Stimulated activated CD4-positive, alpha-beta T cell treated with anti-CD3 and anti-CD28 coated beads, Interleukin-1b, Interleukin-23, amount 100 ng/mL, for 4 hours (primary cell): ENCODE measurements at regions not wholly inside any gene's neighbourhood (a gene's known extent, or its start where the extent isn't known, plus 50 kb on each side); places are given as distances from the start of the nearest gene placed in this dataset.
A peak's percentile ranks its signal among the peaks of the same experiment; 100 is the strongest.

Source experiments
- DNase-seq, 2 donors: peaks; one replicate each; pipeline ENCODE4 v3.0.0-alpha.2; 2020; ENCODE audit warnings: low read depth in 2 of 2

DNA sequence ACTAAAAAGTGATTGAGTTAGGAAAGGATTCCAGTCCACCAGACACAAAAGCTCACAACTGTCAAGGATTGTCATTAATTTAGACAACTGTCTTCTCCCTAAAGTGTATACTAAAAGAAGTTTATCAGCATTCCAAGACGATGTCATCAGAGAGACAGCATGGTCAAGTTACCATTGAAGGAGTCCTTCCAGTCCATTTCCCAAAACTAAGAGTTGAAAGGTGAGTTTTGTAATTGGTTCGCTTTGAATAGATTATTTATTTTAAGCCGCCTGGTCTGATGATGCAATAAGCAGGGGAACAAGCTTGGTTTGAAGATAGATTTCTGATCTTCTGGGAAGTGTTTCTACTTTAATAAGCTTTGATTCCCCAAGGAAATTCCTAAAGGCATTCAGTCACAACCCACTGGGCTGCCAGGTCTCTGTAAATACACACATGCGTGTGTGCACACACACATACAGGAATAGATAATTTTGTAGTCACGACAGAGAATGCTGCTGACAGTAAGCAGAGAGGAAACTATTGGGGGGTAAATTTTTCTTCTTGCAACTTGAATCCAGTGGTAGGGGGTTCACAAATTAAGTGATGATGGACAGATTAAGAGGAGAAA is 234.8 kb downstream of the PIK3R1 start:
- no peak for DNase-seq

DNA sequence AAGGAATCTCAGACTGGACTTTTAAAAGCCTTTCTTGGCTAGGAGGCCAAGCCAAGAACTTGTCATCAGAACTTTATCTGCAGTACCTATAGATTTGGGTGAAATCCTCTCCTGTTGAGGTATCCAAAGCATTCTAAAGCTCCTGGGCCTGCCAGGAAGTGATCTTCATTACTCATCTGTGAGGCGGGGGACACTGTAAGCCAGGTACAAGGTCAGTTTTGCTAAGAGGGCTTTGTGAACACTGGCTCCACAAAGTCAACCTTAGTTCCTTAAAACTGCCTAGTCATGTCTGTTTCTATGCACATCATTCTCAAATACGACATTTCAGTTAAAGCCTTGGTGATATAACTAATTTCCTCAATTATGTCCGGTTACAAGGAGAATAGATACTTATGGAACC is 236.7 kb downstream of the PIK3R1 start:
- no peak for DNase-seq

DNA sequence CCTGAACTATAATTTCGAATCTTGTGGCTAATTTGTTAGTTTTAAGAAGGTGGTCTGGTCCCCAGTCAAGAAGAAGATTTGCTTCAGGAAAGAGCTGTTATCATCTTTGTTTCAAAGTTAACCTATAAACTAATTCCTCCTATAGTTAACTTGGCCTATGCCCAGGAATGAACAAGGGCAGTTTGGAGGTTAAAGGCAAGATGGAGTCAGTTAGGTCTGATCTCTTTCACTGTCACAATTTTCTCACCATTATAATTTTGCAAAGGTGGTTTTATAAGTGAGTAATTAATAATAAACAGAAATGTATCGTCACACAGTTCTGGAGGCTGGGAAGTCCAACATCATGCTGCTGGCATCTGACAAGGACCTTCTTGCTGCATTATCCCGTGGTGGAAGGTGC is 238.6 kb downstream of the PIK3R1 start:
- no peak for DNase-seq

DNA sequence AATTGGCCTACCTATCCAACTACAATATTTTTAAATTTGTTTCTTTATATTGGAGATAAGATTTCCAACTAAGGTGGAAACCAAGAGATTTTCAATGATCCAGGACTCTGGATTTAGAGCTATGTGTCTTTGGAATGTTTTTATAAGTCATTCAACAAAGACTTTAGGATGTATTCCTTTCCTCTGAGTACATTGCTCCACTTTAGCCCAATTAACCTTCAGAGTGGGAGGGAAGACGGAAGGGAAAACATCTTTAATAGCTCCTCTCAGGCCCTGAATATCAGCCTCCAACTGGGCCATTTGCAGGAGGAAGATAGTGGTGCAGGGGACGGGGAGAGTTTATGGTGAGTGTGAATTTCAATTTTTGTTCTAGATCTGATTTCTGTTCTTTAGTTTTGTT is 239.2 kb downstream of the PIK3R1 start:
- no peak for DNase-seq

DNA sequence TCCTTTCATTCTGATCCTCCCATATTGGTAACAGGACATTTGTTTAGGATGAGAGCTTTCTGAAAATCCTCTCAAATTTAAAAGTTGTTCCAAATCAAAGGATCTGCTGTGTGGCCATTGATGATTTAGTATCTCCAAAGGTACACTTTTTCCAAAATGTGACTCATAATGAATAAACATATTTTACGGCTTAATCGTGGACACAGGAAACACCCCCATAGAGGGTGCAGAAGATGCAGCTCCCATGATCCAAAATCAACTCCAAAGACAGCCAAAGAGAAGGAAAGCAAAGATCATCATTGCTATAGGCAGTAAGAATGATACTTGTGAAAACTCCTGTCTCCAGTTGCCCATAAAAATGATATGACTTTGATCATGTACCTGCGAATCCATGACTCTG is 239.7 kb downstream of the PIK3R1 start:
- no peak for DNase-seq

DNA sequence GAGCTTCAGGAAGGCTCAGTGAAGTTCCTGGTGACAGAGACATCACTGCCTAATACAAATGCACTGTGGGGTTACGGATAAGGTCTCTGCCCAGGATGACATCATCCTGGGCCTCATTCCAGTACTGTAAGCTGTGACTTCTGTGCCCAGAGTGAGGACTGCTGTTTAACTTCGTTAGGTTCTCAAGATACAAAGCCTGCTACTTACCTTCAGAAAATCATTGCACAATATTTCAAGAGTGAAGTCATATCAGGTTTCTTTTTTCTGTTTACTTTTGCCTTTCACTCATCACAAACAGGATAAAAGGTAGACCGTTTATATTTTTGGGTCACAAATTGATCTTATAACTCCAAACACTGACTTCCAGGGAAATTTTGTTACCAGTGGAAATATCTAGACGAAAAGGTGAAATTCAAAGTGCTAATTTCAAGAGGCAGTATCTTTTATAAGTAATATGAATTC is 241.2 kb downstream of the PIK3R1 start:
- DNase-seq = no peak

DNA sequence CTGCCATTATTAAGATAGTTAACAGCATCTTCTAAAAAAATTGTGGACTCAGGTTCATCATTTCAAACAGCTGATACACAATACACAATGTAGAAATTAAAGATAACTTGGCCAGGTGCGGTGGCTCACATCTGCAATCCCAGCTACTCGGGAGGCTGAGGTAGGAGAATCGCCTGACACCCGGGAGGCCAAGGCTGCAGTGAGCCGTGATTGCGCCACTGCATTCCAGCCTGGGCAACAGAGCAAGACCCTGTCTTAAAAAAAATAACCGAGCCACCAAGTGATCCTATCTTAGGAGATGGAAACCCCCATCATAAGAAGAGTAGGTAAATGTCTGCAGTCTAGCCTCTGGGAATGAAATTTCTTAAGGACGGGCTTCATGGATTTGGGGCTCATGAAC is 241.7 kb downstream of the PIK3R1 start:
- no peak for DNase-seq

DNA sequence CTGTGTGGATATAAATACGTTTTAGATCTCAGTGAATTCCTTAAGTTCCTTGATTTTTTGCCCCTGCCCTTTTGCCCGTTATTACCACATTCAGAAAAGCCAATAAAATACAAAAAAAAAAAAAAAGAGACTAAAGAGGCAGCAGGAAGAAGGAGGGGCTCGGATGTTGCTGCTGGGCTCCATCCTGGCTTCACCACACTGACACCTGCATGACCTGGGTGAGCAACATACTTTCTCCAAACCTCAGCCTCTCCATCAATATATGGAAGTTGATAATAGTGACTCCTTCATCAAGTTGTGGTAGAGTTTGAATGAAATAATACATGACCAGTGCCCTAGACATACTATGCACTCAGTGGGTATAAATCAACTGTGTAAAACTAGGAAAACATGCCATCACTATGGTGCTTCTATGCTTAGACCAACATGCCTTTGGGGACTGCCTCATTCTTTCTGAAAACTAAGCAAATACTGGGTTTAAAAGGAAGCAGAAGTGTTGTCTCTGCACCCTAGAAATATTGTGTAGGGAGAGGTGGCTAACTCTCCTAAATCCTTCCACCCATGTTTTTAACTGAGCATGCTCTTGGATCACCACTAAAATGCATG is 243.0 kb downstream of the PIK3R1 start:
- no peak for DNase-seq

DNA sequence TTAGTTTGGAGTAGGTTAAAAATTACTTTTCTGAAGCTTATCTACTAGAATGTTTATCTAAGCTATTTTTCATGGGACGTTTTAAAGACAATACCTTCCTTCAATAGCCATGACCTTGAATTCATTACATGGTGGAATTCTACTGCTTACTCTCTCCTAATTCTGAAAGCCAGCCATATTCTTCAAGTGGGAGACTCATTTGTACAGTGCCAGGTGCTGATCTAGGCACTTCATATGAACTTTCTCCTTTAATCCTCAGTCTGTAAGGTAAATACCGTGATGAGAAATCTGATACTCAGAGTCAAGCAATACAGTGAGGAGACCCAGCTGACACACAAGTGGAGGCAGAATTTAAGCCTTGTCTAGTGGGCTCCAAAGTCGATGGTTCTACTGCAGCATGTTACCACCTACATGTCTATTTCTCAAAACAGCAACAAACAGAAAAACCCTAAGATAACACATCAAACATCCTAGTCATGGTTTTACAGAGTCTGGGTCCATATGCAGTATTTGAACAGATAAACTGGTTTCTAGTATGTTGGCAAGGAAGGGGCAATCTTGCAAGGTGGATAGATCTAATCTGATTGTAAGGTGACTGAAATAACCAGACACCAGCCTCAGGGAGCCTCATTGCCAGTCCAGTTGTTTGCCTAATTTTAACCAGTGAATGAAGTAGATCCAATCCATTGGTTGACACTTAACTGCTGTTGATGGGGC is 243.7 kb downstream of the PIK3R1 start:
- DNase-seq = no peak

DNA sequence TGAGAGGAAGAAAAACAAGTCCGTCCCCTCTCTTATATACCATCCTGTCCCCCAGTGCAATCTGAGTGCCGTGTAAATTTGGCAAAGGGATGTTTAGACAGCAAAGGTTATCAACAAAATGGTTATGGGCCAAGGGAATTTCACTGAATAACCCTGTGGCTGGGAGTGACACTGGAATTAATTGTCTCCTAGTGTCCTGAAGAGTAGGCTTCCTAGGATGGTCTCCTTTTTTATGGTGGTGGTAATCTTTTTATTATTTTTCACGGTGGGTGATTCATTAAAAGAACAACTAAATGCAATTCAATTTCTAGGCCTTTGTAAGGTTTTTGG is 244.2 kb downstream of the PIK3R1 start:
- DNase-seq = no peak

DNA sequence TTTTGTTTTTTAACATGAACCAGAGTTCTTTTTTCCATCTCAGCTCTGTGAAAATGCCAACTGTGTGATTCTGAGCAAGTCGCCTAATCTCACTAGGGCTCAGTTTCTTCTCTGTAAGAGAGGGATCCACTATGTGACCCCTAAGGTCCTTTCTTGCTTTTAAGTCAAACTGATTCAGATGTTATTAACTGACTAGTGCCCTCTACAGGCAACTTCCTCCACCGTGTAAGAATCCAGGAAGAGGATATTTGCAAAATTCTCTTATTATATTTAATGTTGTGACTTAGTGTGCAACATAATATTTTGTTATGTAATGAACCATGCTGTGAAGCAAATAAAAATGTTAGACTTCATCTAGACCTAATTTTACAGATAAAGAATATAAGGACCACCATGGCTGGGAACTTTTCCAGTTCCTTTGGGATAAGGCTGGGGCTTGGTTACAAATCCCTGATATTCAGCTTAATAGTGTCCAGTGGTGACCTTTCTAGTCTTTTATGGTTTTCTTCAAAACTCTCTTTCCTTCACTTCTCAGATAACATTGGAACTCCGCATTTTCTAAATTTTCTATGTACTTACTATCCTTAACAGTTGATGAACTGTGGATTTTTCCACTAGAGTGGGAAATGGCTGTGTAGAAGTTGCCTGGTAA is 244.7 kb downstream of the PIK3R1 start:
- DNase-seq = peak in 1 of 2 donors; percentile 47

DNA sequence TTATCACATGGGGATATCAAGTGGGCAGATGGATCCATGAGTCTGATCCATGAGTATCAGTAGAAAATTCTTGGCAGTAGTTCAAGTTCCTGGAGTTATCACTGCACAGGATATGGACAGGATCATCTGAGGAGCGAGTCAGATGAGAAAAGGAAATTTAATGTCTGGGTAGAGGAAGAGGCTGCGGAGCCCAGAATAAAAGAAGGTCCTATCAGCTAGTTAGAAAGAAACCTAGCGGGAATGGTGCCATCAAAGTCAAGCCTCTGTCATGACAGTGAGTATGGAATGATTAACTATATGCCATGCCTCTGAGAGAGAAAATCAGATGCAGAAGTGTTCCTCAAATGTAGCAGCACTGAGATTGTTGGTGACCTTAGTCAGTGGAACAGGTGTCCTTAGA is 248.1 kb downstream of the PIK3R1 start:
- DNase-seq = no peak

DNA sequence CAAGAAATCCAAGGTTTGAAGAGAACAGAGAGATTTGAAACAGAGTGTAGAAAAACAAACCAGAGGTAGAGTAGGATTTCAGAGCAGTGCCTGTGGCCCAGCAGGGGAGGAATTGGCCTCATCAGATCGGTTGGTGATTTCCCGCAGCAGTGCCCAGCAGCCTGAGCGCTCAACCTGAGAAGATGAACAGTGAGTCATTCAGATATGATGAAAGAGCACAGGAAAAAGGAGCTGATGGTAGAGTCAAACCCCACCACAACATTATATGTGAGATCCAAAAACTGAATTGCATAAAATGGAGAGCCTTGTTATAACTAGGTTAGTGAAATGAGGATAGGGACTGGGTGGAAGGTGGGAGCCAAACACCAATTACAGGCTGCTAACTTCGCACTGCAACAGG is 248.9 kb downstream of the PIK3R1 start:
- peak; percentile 25 for DNase-seq

DNA sequence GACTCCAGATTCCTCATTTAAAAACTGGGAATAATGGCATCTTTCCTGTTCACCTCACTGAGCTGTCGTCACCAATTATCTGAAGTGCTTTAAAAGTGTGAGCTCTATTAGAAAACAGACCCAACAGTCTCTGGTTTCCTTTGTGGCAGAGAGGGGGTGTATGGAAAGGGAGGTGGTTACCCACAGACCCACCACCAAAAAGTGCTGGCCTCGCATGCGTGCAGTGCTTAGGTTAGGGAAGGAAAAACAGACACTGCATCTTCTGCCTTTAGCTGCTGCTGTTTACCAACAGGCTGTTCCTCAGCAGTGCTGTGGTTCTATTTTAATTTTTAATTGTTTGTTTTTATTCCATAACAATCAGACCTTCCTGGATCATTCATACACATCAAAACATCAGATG is 249.6 kb downstream of the PIK3R1 start:
- DNase-seq = no peak

DNA sequence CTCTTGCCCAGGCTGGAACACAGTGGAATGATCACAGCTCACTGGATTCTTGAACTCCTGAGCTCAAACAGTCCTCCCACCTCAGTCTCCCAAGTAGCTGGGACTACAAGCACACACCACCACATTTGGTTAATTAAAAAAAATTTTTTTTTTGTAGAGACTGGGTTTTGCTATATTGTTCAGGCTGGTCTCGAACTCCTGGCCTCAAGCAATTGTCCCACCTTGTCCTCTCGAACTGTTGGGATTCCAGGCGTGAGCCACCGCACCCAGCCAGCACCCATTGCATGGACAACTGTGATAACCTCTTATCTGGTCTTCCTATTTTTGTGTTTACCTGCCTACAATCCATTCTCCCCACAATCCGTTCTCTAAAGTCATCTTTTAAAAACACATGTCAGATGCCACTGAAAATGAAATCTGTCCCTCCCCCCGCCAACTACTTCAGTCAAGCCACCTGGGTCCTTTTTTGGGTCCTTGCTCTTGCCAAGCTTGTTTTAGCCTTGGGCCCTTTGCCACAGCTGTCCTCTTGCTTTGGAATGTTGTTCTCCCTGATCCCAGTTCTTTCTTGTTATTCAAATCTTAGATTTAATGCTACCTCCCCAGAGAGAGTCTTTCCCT is 250.5 kb downstream of the PIK3R1 start:
- DNase-seq = no peak

DNA sequence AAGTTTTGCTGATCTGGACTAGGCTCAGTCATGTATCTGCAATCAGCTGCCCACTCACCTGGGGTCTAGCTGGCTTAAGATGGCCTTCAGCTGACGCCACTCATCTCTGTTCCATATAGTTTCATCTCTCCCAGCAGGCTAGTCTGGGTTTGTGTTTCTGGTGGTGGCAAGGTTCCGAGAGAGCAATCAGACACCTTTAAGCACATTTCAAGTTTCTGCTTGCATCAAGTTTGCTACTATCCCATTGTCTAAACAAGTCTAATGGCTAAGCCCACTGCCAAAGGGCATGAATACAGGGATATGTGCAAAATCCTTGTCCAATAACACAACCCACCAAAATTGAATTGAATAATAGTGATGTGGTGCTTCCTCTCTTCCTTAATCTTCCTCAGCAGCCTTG is 251.7 kb downstream of the PIK3R1 start:
- no peak for DNase-seq

DNA sequence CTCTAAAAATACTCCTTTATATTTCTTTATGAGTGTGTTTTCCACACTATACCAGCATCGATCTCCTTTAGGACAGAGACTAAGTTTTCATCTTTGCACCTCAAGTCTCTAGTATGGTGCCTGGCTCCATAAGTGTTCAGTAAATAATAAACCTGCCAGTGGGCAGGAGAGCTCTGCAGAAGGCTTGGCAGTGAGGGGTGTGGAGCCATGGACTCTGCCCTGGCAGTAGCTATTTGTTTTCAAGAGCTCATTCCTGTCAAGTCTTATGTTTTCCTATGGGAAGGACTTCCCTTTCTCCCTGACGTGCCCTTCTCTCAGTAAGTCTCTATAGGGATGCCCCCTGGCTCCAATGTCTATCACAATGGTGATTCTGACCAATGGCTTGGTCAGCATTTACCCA is 252.2 kb downstream of the PIK3R1 start:
- no peak for DNase-seq

DNA sequence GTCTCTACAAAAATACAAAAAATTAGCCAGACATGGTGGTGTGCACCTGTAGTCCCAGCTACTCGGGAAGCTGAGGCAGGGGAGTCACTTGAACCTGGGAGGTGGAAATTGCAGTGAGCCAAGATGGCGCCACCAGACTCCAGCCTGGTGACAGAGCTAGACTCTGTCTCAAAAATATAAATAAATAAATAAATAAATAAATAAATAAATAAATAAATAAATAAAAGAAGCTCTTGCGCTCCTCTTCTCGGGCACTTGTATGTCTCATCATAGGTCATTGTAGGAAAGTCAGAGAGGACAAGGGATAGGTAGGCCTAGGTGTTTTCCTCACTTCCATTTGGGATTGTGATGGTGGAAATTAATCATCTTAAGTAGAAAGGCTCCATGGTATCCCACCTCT is 252.8 kb downstream of the PIK3R1 start:
- DNase-seq = no peak

DNA sequence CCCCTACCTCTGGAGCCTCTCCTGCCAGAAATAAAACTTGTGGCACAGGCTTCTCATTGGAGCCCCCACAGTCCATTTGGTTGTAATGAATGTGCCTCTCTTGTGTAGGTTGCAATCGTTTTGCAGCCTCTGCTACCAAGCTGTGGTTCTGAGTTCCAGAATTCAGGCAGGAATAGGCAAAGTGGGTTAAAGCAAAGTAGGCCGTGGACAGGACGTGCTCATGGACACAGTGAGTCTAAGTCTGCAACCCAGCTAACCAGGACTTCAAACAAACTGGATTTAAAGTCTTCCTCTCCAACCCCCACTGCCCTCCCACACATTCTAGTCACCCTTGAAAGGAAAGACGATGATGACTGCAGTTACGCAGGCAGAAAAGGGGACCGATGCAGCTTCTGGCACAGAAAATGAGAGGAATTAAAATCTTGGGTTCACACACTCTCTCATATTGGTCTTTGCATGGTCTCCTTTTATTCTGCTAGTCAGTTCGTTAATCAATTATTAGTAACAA is 260.0 kb downstream of the PIK3R1 start:
- no peak for DNase-seq

DNA sequence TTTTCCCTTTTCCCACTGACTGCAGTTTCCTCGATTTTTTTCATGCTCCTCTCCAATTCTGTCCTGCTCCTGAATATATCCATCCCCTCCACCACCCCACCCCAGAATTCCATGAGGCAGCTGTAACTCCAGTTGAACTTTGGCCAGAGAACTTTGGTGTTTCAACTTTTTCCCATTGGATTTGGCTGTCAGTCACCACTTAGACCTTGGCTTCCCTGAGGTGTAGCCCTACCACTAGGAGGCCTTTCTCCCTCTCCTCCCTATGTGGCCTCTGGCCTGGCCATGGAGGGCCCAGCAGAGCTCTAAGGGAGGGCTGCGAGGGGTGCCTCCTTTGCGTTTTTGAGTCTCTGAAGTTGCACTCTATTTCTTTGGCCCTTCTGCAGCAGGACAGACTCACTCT is 261.3 kb downstream of the PIK3R1 start:
- no peak for DNase-seq

DNA sequence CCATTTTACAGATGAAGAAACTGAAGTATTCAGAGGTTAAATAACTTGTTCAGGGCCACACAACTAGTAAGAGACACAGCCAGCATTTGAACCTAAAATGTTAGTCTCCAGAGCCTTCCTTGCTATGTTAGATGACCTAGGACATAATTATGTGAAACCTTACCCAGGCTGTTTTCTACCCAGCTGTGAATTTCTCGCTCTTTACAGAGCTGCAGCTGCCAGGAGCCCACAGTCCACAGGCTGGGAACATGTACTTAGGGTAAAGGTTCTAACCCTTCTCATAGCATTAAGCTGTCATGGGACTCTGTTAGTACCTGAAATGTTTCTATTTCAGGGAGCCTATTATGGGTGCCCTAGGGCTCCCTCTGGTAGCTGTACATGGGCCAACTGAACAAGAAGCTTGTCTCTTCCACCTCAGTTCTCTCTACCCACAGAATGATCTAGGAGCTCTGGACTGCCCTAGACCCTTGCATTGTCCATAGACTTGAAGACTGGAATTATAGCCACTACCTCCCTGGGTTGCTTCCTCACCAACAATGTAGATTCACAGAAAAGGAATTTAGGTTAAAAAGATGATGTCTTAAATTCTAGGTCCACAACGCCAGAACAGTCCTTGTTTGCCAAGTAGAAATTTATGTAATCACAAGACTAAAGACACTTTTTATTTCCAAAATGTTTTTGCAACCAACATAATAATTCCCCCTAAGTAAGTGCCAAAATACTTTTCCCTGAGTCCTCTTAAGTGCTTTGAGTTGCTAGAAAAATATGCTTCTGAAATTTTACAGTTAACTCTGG is 262.9 kb downstream of the PIK3R1 start:
- no peak for DNase-seq

DNA sequence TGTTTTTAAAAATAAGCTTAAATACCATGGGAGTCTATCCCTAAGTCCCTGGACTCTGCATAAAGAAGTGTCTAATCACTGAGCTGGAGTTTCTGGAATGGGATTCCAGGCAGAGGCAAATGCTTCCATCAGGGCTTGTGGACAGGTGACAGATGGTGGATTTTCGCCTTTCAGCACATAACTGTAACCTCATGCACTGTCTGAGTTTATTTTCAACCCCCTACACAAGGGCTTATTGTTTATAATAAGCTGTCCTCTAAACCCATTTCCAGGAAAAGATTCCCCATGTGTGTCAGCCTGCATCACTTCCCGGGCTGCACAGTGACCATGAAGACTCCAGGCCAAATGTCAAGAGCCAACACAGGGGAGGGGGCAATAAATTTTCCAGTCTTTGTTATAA is 264.0 kb downstream of the PIK3R1 start:
- DNase-seq = no peak
